GM21529 (cell line): ENCODE measurements at regions not wholly inside any gene's neighbourhood (a gene's known extent, or its start where the extent isn't known, plus 50 kb on each side); places are given as distances from the start of the nearest gene placed in this dataset.

Experiments
- ATAC-seq: cut with Tn5 transposase; IDR thresholded peaks from one replicate; pipeline ENCODE4 v1.9.1; 2021; ENCODE audit not compliant: unreplicated experiment

- no peak for ATAC-seq
Observed at GRCh38 chr4:20444599-20445337, 193.1 kb downstream of the SLIT2 start.

- ATAC-seq: no peak
Observed at GRCh38 chr4:20445933-20446723, 194.4 kb downstream of the SLIT2 start.

- ATAC-seq: no peak
Observed at GRCh38 chr4:20447103-20447502, 195.4 kb downstream of the SLIT2 start.

- no peak for ATAC-seq
Observed at GRCh38 chr4:20451986-20452385, 200.3 kb downstream of the SLIT2 start.

GRCh38 chr4:20454515-20454914 is 202.8 kb downstream of the SLIT2 start:
- no peak for ATAC-seq

GRCh38 chr4:20456407-20456806 is 204.7 kb downstream of the SLIT2 start:
- ATAC-seq: no peak

GRCh38 chr4:20462426-20463175 is 210.9 kb downstream of the SLIT2 start:
- no peak for ATAC-seq

- ATAC-seq: no peak
Observed at GRCh38 chr4:20463176-20463430, 211.4 kb downstream of the SLIT2 start.

- no peak for ATAC-seq
Observed at GRCh38 chr4:20464381-20464780, 212.7 kb downstream of the SLIT2 start.

- no peak for ATAC-seq
Observed at GRCh38 chr4:20474119-20474518, 222.4 kb downstream of the SLIT2 start.

- no peak for ATAC-seq
Observed at GRCh38 chr4:20478412-20478811, 221.8 kb upstream of the PACRGL start.

GRCh38 chr4:20480165-20480947 is 219.9 kb upstream of the PACRGL start:
- no peak for ATAC-seq

- no peak for ATAC-seq
Observed at GRCh38 chr4:20483416-20483815, 216.8 kb upstream of the PACRGL start.

- no peak for ATAC-seq
Observed at GRCh38 chr4:20486433-20486832, 213.8 kb upstream of the PACRGL start.

GRCh38 chr4:20487446-20487845 is 212.8 kb upstream of the PACRGL start:
- ATAC-seq: no peak

GRCh38 chr4:20487852-20488251 is 212.4 kb upstream of the PACRGL start:
- ATAC-seq: no peak

GRCh38 chr4:20490734-20491133 is 209.5 kb upstream of the PACRGL start:
- ATAC-seq: no peak

GRCh38 chr4:20493761-20494353 is 206.4 kb upstream of the PACRGL start:
- ATAC-seq: no peak

- ATAC-seq: no peak
Observed at GRCh38 chr4:20496068-20496467, 204.2 kb upstream of the PACRGL start.

GRCh38 chr4:20504146-20504545 is 196.1 kb upstream of the PACRGL start:
- no peak for ATAC-seq

- no peak for ATAC-seq
Observed at GRCh38 chr4:20505927-20506326, 194.3 kb upstream of the PACRGL start.
